Esophagus (tissue), 2 donors: ENCODE measurements at regions not wholly inside any gene's neighbourhood (a gene's known extent, or its start where the extent isn't known, plus 50 kb on each side); places are given as distances from the start of the nearest gene placed in this dataset.

Source experiments
- H3K27ac ChIP-seq, 2 donors: one replicate each; pipeline ENCODE4 v1.5.1; 2013; ENCODE audit warnings: low read depth in 2 of 2, mild to moderate bottlenecking in 2 of 2, inconsistent platforms in 1 of 2, low read length in 1 of 2, moderate library complexity in 1 of 2
- H3K27me3 ChIP-seq, 2 donors: one replicate each; pipeline ENCODE4 v1.6.1; 2013; ENCODE audit warnings: low read length in 2 of 2, control low read depth in 1 of 2, mild to moderate bottlenecking in 1 of 2; ENCODE audit not compliant: insufficient read depth in 2 of 2, control insufficient read depth in 1 of 2
- H3K36me3 ChIP-seq, 2 donors: one replicate each; pipeline ENCODE4 v1.6.1; 2013; ENCODE audit warnings: low read length in 1 of 2; ENCODE audit not compliant: control insufficient read depth in 2 of 2, insufficient read depth in 2 of 2
- H3K4me1 ChIP-seq, 2 donors: one replicate each; pipeline ENCODE4 v1.6.1; 2013; ENCODE audit warnings: low read length in 1 of 2; ENCODE audit not compliant: control insufficient read depth in 2 of 2, insufficient read depth in 2 of 2
- H3K4me3 ChIP-seq, 2 donors: one replicate each; pipeline ENCODE4 v1.5.1; 2013; ENCODE audit warnings: low read length in 2 of 2, mild to moderate bottlenecking in 2 of 2, low read depth in 1 of 2, moderate library complexity in 1 of 2
- H3K9me3 ChIP-seq, 2 donors: one replicate each; pipeline ENCODE4 v1.6.1; 2013; ENCODE audit warnings: mild to moderate bottlenecking in 2 of 2, low read depth in 1 of 2, low read length in 1 of 2, moderate library complexity in 1 of 2; ENCODE audit not compliant: control insufficient read depth in 2 of 2, insufficient read depth in 1 of 2
- WGBS, 2 donors: extraction: QIAGEN DNeasy Blood & Tissue Kit; methylation state at CpG; one replicate each; pipeline ENCODE4 v1.1.7; 2013; 5-methylcytosine and 5-hydroxymethylcytosine counted together
- donor health status: healthy with polysubstance abuse.
- donor health status: Bipolar disorder and iron deficiency.

- H3K36me3 ChIP-seq, result no peaks in the 10 kb centered on the region
- H3K27me3 ChIP-seq, result no peaks in the 10 kb centered on the region
- peaks cover 0 to 6% of the 10 kb centered on the region in 2 donors for H3K9me3 ChIP-seq
- H3K4me1 ChIP-seq, result no peaks in the 10 kb centered on the region
- H3K4me3 ChIP-seq, result no peak overlapping the region
- H3K27ac ChIP-seq, result no peak overlapping the region
- WGBS, 2 donors, result 83 to 90% methylated on average over 31 of the region's 31 CpGs
Measured at GRCh38 chr22:48740731-48741405, 1086.8 kb downstream of the BRD1 start.

- Histone ChIP-seq H3K27ac (no peak overlapping the region), H3K27me3 (no peaks in the 10 kb centered on the region), H3K36me3 (no peaks in the 10 kb centered on the region), H3K9me3 (peaks cover 0 to 6% of the 10 kb centered on the region in 2 donors), H3K4me1 (no peaks in the 10 kb centered on the region), H3K4me3 (no peak overlapping the region)
- WGBS, 2 donors, result 70 to 71% methylated on average over 21 of the region's 21 CpGs
Measured at GRCh38 chr22:48740086-48740730, 1087.5 kb downstream of the BRD1 start.

GRCh38 chr22:48739348-48740085, 1088.2 kb downstream of the BRD1 start:
- no peak overlapping the region for H3K27ac ChIP-seq
- no peaks in the 10 kb centered on the region for H3K27me3 ChIP-seq
- no peaks in the 10 kb centered on the region for H3K36me3 ChIP-seq
- WGBS, 2 donors, result 81 to 88% methylated on average over 23 of the region's 23 CpGs
- H3K9me3 ChIP-seq, result peaks cover 0 to 6% of the 10 kb centered on the region in 2 donors
- no peaks in the 10 kb centered on the region for H3K4me1 ChIP-seq
- no peak overlapping the region for H3K4me3 ChIP-seq

- H3K9me3 ChIP-seq, result peaks cover 0 to 6% of the 10 kb centered on the region in 2 donors
- no peaks in the 10 kb centered on the region for H3K36me3 ChIP-seq
- H3K27me3 ChIP-seq, result no peaks in the 10 kb centered on the region
- 76 to 80% methylated on average over 20 of the region's 20 CpGs for WGBS, 2 donors
- no peak overlapping the region for H3K27ac ChIP-seq
- H3K4me1 ChIP-seq, result no peaks in the 10 kb centered on the region
- H3K4me3 ChIP-seq, result no peak overlapping the region
Measured at GRCh38 chr22:48738204-48738980, 1089.3 kb downstream of the BRD1 start.

- Histone ChIP-seq H3K27ac (no peak overlapping the region), H3K27me3 (no peaks in the 10 kb centered on the region), H3K4me3 (no peak overlapping the region), H3K4me1 (no peaks in the 10 kb centered on the region), H3K36me3 (no peaks in the 10 kb centered on the region), H3K9me3 (peaks cover 0 to 6% of the 10 kb centered on the region in 2 donors)
- 81 to 84% methylated on average over 22 of the region's 22 CpGs for WGBS, 2 donors
Measured at GRCh38 chr22:48737461-48738203, 1090.0 kb downstream of the BRD1 start.

GRCh38 chr22:48736593-48737460, 1090.8 kb downstream of the BRD1 start:
- Histone ChIP-seq H3K9me3 (peaks cover 0 to 6% of the 10 kb centered on the region in 2 donors), H3K4me3 (no peak overlapping the region), H3K36me3 (no peaks in the 10 kb centered on the region), H3K27ac (no peak overlapping the region), H3K4me1 (no peaks in the 10 kb centered on the region), H3K27me3 (no peaks in the 10 kb centered on the region)
- 81 to 83% methylated on average over 29 of the region's 29 CpGs for WGBS, 2 donors

- Histone ChIP-seq H3K4me1 (no peaks in the 10 kb centered on the region), H3K9me3 (peaks cover 0 to 6% of the 10 kb centered on the region in 2 donors), H3K4me3 (no peak overlapping the region), H3K27ac (no peak overlapping the region), H3K36me3 (no peaks in the 10 kb centered on the region), H3K27me3 (no peaks in the 10 kb centered on the region)
- WGBS, 2 donors, result 81 to 83% methylated on average over 16 of the region's 16 CpGs
Measured at GRCh38 chr22:48734961-48735360, 1092.7 kb downstream of the BRD1 start.

- H3K36me3 ChIP-seq, result no peaks in the 10 kb centered on the region
- H3K4me1 ChIP-seq, result no peaks in the 10 kb centered on the region
- WGBS, 2 donors, result 85 to 88% methylated on average over 10 of the region's 10 CpGs
- no peak overlapping the region for H3K27ac ChIP-seq
- H3K4me3 ChIP-seq, result no peak overlapping the region
- H3K27me3 ChIP-seq, result no peaks in the 10 kb centered on the region
- peaks cover 0 to 6% of the 10 kb centered on the region in 2 donors for H3K9me3 ChIP-seq
Measured at GRCh38 chr22:48734359-48734758, 1093.3 kb downstream of the BRD1 start.
